HCT116 (cell line): ENCODE measurements at regions not wholly inside any gene's neighbourhood (a gene's known extent, or its start where the extent isn't known, plus 50 kb on each side); places are given as distances from the start of the nearest gene placed in this dataset.

Experiments
- ATAC-seq: fragments of 200-7000 bp; cut with Tn5 transposase; 2 replicates; pipeline ENCODE4 v1.9.1; 2020; ENCODE audit warnings: mild to moderate bottlenecking, moderate library complexity
- BruUV-seq: library from RNA; stranded (reverse); fragments of 400-500 nt; replicated peaks from 2 replicates; lab custom pipeline; 2021; lab: Mats Ljungman, UMichigan
- CTCF ChIA-PET: fragments of 300-600 bp; sonication (Branson Sonifier 250); formaldehyde crosslinking; loops from one replicate; lab custom pipeline; 2021; ENCODE audit warnings: antibody characterized with exemption; lab: Charles Lee
- POLR2A ChIA-PET: fragments of 300-600, 350-600 bp; sonication (Branson Sonifier 250); formaldehyde crosslinking; loops from one replicate; lab custom pipeline; 2021; ENCODE audit warnings: antibody characterized with exemption; lab: Charles Lee
- RAD21 ChIA-PET, 2 experiments: fragments of 300-600 bp; sonication (Branson Sonifier 250); formaldehyde crosslinking; loops; one replicate each; lab custom pipeline; 2023; ENCODE audit warnings: low total read pairs in 2 of 2; ENCODE audit not compliant: uncharacterized antibody in 2 of 2, unreplicated experiment in 2 of 2, low non-redundant PET in 1 of 2; lab: Charles Lee
- DNase-seq: peaks from one replicate; pipeline ENCODE4 v3.0.0-alpha.2; 2010; ENCODE audit warnings: low read depth, low spot score
- H2AFZ ChIP-seq: fragments of 200-600 bp; shearing (Covaris generic), sonication (generic); 2 replicates; pipeline ENCODE4 v1.6.1; 2017; ENCODE audit warnings: low read depth, mixed run types, mixed read lengths, antibody characterized with exemption, low read length; ENCODE audit not compliant: poor library complexity, severe bottlenecking
- H3K27ac ChIP-seq: 2 replicates; pipeline ENCODE4 v1.5.1; 2012; ENCODE audit warnings: low read depth, low read length
- H3K27me3 ChIP-seq: fragments of 200-600 bp; sonication (generic); 2 replicates; pipeline ENCODE4 v1.6.1; 2016; ENCODE audit warnings: mixed run types, low read length, mixed read lengths; ENCODE audit not compliant: insufficient read depth
- H3K36me3 ChIP-seq, 2 experiments: fragments of 200-500 bp in 1 of 2; fragments of 200-600 bp in 1 of 2; sonication (Bioruptor generic) in 1 of 2; sonication (generic) in 1 of 2; 2 replicates each; pipeline versions ENCODE4 v1.5.1 to v1.6.1; 2014 to 2016; ENCODE audit warnings: low read length in 2 of 2, inconsistent platforms in 1 of 2, mixed read lengths in 1 of 2, mixed run types in 1 of 2; ENCODE audit not compliant: insufficient read depth in 2 of 2, control insufficient read depth in 1 of 2
- H3K4me1 ChIP-seq, 2 experiments: fragments of 200-600 bp in 1 of 2; sonication (generic) in 1 of 2; 2 replicates each; pipeline versions ENCODE4 v1.5.1 to v1.6.1; 2012 to 2017; ENCODE audit warnings: low read length in 2 of 2, inconsistent platforms in 1 of 2, mild to moderate bottlenecking in 1 of 2, mixed read lengths in 1 of 2, mixed run types in 1 of 2, moderate library complexity in 1 of 2; ENCODE audit not compliant: insufficient read depth in 2 of 2, control insufficient read depth in 1 of 2
- H3K4me2 ChIP-seq: fragments of 200-600 bp; sonication (generic); 2 replicates; pipeline ENCODE4 v1.6.1; 2017; ENCODE audit warnings: mixed run types, low read length, mixed read lengths
- H3K4me3 ChIP-seq, 2 experiments: fragments of 200-600 bp in 1 of 2; sonication (generic) in 1 of 2; replicated peaks in 1 of 2; 2 replicates each; pipeline ENCODE4 v1.5.1; 2011 to 2016; ENCODE audit warnings: low read length in 2 of 2, control low read depth in 1 of 2, low read depth in 1 of 2, mild to moderate bottlenecking in 1 of 2, mixed read lengths in 1 of 2, mixed run types in 1 of 2
- H3K79me2 ChIP-seq: fragments of 200-600 bp; sonication (generic); 2 replicates; pipeline ENCODE4 v1.6.1; 2017; ENCODE audit warnings: mild to moderate bottlenecking, mixed run types, low read length, moderate library complexity, mixed read lengths; ENCODE audit not compliant: insufficient read depth
- H3K9ac ChIP-seq: fragments of 200-600 bp; sonication (generic); 2 replicates; pipeline ENCODE4 v1.6.1; 2016; ENCODE audit warnings: low read length, mixed read lengths
- H3K9me2 ChIP-seq: fragments of 200-600 bp; sonication (generic), shearing (Covaris generic); 2 replicates; pipeline ENCODE4 v1.6.1; 2017; ENCODE audit warnings: mixed run types, mild to moderate bottlenecking, moderate library complexity; ENCODE audit not compliant: insufficient read depth
- H3K9me3 ChIP-seq, 2 experiments: fragments of 200-500 bp in 1 of 2; fragments of 200-600 bp in 1 of 2; sonication (Bioruptor generic) in 1 of 2; sonication (generic) in 1 of 2; 2 replicates each; pipeline ENCODE4 v1.6.1; 2014 to 2017; ENCODE audit warnings: low read length in 2 of 2, mixed read lengths in 2 of 2, inconsistent platforms in 1 of 2, low read depth in 1 of 2, mild to moderate bottlenecking in 1 of 2, mixed run types in 1 of 2, moderate library complexity in 1 of 2; ENCODE audit not compliant: control insufficient read depth in 1 of 2, insufficient read depth in 1 of 2
- H4K20me1 ChIP-seq: fragments of 200-600 bp; sonication (generic), shearing (Covaris generic); 2 replicates; pipeline ENCODE4 v1.6.1; 2017; ENCODE audit warnings: mixed run types, mild to moderate bottlenecking, moderate library complexity; ENCODE audit not compliant: insufficient read depth
- ATF3 ChIP-seq: IDR thresholded peaks from 2 replicates; pipeline ENCODE4 v1.6.1; 2012
- CEBPB ChIP-seq: IDR thresholded peaks from 2 replicates; pipeline ENCODE4 v1.6.1; 2012; ENCODE audit warnings: low read depth
- CTCF ChIP-seq, 3 experiments: fragments of 200-600 bp in 1 of 3; sonication (generic) in 1 of 3; IDR thresholded peaks in 2 of 3; conservative IDR thresholded peaks in 1 of 3; 2 replicates each; pipeline ENCODE4 v1.5.1; 2012 to 2017; ENCODE audit warnings: low read depth in 2 of 3, low read length in 2 of 3, antibody characterized with exemption in 1 of 3, borderline replicate concordance in 1 of 3, control low read depth in 1 of 3, mild to moderate bottlenecking in 1 of 3, mixed read lengths in 1 of 3, mixed run types in 1 of 3, moderate library complexity in 1 of 3; ENCODE audit not compliant: insufficient read depth in 1 of 3
- EGR1 ChIP-seq: IDR thresholded peaks from 2 replicates; pipeline ENCODE4 v1.6.1; 2012; ENCODE audit warnings: low read depth
- ELF1 ChIP-seq: IDR thresholded peaks from 2 replicates; pipeline ENCODE4 v1.6.1; 2012; ENCODE audit warnings: low read depth, borderline replicate concordance
- EZH2 ChIP-seq: fragments of 200-600 bp; sonication (generic); IDR thresholded peaks from 2 replicates; pipeline ENCODE4 v1.6.1; 2017; ENCODE audit warnings: antibody characterized with exemption, mixed run types
- EZH2phosphoT487 ChIP-seq: fragments of 200-600 bp; IDR thresholded peaks from 2 replicates; pipeline ENCODE4 v1.6.1; 2018; ENCODE audit warnings: antibody characterized with exemption, borderline replicate concordance
- FOSL1 ChIP-seq: IDR thresholded peaks from 2 replicates; pipeline ENCODE4 v1.6.1; 2012; ENCODE audit warnings: low read depth
- POLR2AphosphoS5 ChIP-seq: IDR thresholded peaks from 2 replicates; pipeline ENCODE4 v1.6.1; 2011; ENCODE audit warnings: mild to moderate bottlenecking, low read depth, low read length, moderate library complexity
- RAD21 ChIP-seq: IDR thresholded peaks from 2 replicates; pipeline ENCODE4 v1.6.1; 2012; ENCODE audit warnings: low read depth, mild to moderate bottlenecking
- SIN3A ChIP-seq: IDR thresholded peaks from 2 replicates; pipeline ENCODE4 v1.6.1; 2012; ENCODE audit warnings: low read depth
- SRF ChIP-seq: IDR thresholded peaks from 2 replicates; pipeline ENCODE4 v1.6.1; 2012; ENCODE audit warnings: low read depth
- TCF7L2 ChIP-seq: IDR thresholded peaks from 2 replicates; pipeline ENCODE4 v1.7.0; 2011; ENCODE audit warnings: borderline replicate concordance, inconsistent platforms; ENCODE audit not compliant: insufficient read depth, insufficient read length; ENCODE audit errors: extremely low read depth
- ZNF274 ChIP-seq: fragments of 200-500 bp; sonication (Bioruptor generic); IDR thresholded peaks from 2 replicates; pipeline ENCODE4 v1.6.1; 2014; ENCODE audit warnings: mild to moderate bottlenecking, low read depth, low read length, inconsistent platforms
- intact Hi-C: fragments of 100-400 bp; cut with micrococcal nuclease; formaldehyde crosslinking; loops from 2 replicates; pipeline ENCODE4 v1.10.0; 2022

GRCh38 chr6:4281341-4282293, 146.2 kb upstream of the ECI2 start:
- H3K27ac ChIP-seq, result no peak overlapping the region

More at GRCh38 chr6:4281341-4282293, 146.2 kb upstream of the ECI2 start:
- peaks cover 0 to 6% of the 10 kb centered on the region in 2 experiments; a peak in 2 of 4 replicates for H3K4me1 ChIP-seq
- H3K4me2 ChIP-seq, result no peak overlapping the region
- H3K9ac ChIP-seq, result no peak overlapping the region
- no peaks in the 10 kb centered on the region for H3K36me3 ChIP-seq
- no peak for TF ChIP-seq CTCF (IDR thresholded peaks at IDR 0.05 in 2 of 3, conservative IDR thresholded peaks at IDR 0.05 in 1 of 3; ENCODE audit: borderline replicate concordance in 1 of 3, insufficient read depth in 1 of 3, low read depth in 2 of 3, low read length in 2 of 3)
- TF ChIP-seq ZNF274, result no peak
- no peak for TF ChIP-seq CEBPB
- no peak for TF ChIP-seq RAD21
- no peak for TF ChIP-seq SIN3A
- TF ChIP-seq ELF1, result no peak
- no peak for TF ChIP-seq POLR2AphosphoS5
- TF ChIP-seq EZH2phosphoT487, result no peak
- no peak for TF ChIP-seq EGR1
- no peak for TF ChIP-seq EZH2
- TF ChIP-seq FOSL1, result no peak
- TF ChIP-seq ATF3, result no peak
- TF ChIP-seq TCF7L2, result no peak
- TF ChIP-seq SRF, result no peak
- POLR2A ChIA-PET, result interaction anchor here (0.6 kb wide), 1 partner anchor 18 kb away, joined by 3 read pairs; no protein-coding TSS in a partner anchor
- ATAC-seq (no peak), DNase-seq (no peak)
- no TSS peak for BruUV-seq
- RAD21 ChIA-PET, result no interaction called here
- CTCF ChIA-PET, result no interaction called here
- H3K79me2 ChIP-seq, result no peaks in the 10 kb centered on the region
- no peak overlapping the region for H3K4me3 ChIP-seq
- H3K9me2 ChIP-seq, result no peaks in the 10 kb centered on the region
- H2AFZ ChIP-seq, result no peak overlapping the region
- H3K9me3 ChIP-seq, result no peaks in the 10 kb centered on the region
- H3K27me3 ChIP-seq, result no peaks in the 10 kb centered on the region
- H4K20me1 ChIP-seq, result no peaks in the 10 kb centered on the region
- intact Hi-C loops, result no loop called here
